ENCODE measurements at regions not wholly inside any gene's neighbourhood (a gene's known extent, or its start where the extent isn't known, plus 50 kb on each side); places are given as distances from the start of the nearest gene placed in this dataset.

DNA sequence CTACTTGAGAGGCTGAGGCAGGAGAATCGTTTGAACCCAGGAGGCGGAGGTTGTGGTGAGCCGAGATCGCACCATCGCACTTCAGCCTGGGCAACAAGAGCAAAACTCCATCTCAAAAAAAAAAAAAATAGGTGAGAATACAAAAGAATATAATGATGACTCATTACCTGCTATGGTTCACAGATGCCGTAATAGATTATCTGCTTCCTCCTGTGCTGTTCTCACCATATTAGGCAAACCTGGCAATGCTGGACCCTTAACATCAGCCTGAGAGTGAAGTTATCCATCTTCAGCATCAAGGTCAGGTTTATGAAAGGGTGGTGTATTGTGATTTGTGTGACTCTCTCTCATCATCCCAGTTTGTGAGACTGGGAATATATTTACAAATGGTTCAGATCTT is 271.3 kb upstream of the CPHXL start:
- DNase-seq: no peak
- Histone ChIP-seq H3K4me3 (no peak overlapping the region), H3K36me3 (no peaks in the 10 kb centered on the region), H3K27me3 (no peaks in the 10 kb centered on the region), H3K27ac (no peak overlapping the region), H3K4me1 (no peaks in the 10 kb centered on the region), H3K9me3 (no peaks in the 10 kb centered on the region)
- 79 to 83% methylated on average over 6 of the region's 6 CpGs for WGBS, 2 donors
- TF ChIP-seq, protein P1, sequence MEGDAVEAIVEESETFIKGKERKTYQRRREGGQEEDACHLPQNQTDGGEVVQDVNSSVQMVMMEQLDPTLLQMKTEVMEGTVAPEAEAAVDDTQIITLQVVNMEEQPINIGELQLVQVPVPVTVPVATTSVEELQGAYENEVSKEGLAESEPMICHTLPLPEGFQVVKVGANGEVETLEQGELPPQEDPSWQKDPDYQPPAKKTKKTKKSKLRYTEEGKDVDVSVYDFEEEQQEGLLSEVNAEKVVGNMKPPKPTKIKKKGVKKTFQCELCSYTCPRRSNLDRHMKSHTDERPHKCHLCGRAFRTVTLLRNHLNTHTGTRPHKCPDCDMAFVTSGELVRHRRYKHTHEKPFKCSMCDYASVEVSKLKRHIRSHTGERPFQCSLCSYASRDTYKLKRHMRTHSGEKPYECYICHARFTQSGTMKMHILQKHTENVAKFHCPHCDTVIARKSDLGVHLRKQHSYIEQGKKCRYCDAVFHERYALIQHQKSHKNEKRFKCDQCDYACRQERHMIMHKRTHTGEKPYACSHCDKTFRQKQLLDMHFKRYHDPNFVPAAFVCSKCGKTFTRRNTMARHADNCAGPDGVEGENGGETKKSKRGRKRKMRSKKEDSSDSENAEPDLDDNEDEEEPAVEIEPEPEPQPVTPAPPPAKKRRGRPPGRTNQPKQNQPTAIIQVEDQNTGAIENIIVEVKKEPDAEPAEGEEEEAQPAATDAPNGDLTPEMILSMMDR (IDR thresholded peaks at IDR 0.05): no peak
- intact Hi-C loops (cut with DNase I): no loop called here

DNA sequence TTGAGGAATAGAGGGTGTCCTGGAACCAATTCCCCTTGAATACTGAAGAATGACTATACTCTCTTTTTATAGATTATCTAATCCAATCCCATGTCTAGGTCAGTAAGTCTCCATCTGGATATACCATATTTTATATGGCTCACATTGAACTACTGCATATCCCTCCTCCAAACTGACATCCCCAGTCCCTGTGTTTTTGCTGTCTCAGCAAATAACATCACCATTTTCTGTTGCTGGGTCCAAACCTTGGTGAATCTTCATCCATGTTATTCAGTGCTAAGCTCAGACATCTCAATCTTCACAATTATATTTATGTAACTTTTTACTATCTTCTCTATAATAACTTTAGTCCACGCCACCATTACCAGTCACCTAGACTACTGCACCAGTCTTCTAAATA is 269.6 kb upstream of the CNTNAP4 start:
- no peak for DNase-seq
- H3K27ac ChIP-seq: no peak overlapping the region
- H3K36me3 ChIP-seq: no peaks in the 10 kb centered on the region
- WGBS, 2 donors: 77 to 86% methylated on average over 1 of the region's 1 CpG
- TF ChIP-seq, protein P1 (IDR thresholded peaks at IDR 0.05): no peak
- TF ChIP-seq POLR2A (IDR thresholded peaks at IDR 0.05): no peak
- no peaks in the 10 kb centered on the region for H3K4me1 ChIP-seq
- H3K27me3 ChIP-seq: no peaks in the 10 kb centered on the region
- H3K4me3 ChIP-seq: no peak overlapping the region
- no peaks in the 10 kb centered on the region for H3K9me3 ChIP-seq
- intact Hi-C loops (cut with DNase I): no loop called here

DNA sequence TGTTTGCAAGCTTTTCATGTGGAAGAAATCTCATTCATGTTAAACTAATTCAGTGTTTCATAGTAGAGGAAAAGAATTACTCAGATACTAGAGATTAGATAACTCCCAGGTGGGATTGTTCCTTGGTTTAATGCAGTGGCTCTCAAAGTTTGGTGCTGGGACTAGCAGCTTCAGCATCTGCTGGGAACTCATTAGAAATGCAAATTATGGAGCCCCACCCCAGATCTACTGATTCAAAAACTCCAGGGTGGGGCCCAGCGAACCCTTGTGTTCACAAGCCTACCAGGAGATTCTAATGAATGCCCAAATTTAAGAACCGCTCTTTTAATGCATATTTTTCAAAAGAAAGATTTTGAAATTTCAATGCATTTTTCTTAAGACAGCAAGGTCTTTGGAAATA is 253.4 kb upstream of the CNTNAP4 start:
- no peaks in the 10 kb centered on the region for H3K27me3 ChIP-seq

DNA sequence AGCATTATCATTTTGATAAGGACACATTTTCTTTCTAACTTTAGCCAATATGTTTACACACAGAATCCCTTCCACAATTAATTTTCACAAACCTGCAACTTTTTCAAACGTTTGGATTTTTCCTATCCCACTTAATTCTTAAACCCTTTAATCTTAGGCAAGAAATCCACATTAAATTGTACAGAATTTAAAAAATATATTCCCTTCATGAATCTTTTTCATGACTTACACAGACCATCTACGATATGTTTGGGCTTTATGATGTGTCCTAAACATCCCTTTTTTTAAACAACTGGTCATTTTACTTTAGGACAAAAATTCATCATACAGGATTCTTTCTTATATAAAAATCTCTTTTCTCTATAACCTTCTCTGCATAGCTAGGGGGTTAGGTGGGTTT is 241.5 kb upstream of the CNTNAP4 start:
- Histone ChIP-seq H3K4me1 (no peaks in the 10 kb centered on the region), H3K36me3 (no peaks in the 10 kb centered on the region), H3K9me3 (peaks cover 0 to 14% (median 0%) of the 10 kb centered on the region in 3 donors), H3K4me3 (no peak overlapping the region), H3K27me3 (no peaks in the 10 kb centered on the region), H3K27ac (no peak overlapping the region)
- intact Hi-C loops (cut with DNase I): no loop called here
- TF ChIP-seq, protein P1 (IDR thresholded peaks at IDR 0.05): no peak
- TF ChIP-seq POLR2A (IDR thresholded peaks at IDR 0.05): no peak
- WGBS, 2 donors: 30 to 41% methylated on average over 2 of the region's 2 CpGs
- no peak for DNase-seq

More for the DNA sequence above, 253.4 kb upstream of the CNTNAP4 start:
- DNase-seq: no peak
- intact Hi-C loops (cut with DNase I): no loop called here
- Histone ChIP-seq H3K36me3 (no peaks in the 10 kb centered on the region), H3K4me3 (no peak overlapping the region), H3K9me3 (peaks cover 0 to 5% (median 0%) of the 10 kb centered on the region in 3 donors), H3K4me1 (no peaks in the 10 kb centered on the region), H3K27ac (no peak overlapping the region)
- TF ChIP-seq, protein P1 (IDR thresholded peaks at IDR 0.05): no peak
- TF ChIP-seq POLR2A (IDR thresholded peaks at IDR 0.05): no peak
- WGBS, 2 donors: 50 to 69% methylated on average over 2 of the region's 2 CpGs

DNA sequence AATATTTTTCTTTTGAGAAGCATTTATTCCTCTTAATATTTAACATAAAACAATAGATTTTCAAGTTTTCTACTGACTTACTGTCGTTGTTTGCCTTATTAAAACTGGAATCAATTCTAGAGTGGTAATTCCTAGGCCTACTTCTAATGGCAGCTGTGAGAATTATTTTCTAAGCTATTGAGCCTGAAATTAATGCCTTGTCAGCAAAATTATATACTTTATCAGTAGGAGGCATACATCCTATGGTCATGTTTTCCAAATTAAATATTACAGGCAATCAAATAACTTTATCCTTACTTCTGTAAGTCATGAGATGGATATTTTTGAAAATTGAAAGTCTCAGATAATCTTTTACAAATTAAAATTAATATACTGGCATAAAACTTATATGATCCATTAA is 239.1 kb upstream of the CNTNAP4 start:
- no peaks in the 10 kb centered on the region for H3K4me1 ChIP-seq
- no peaks in the 10 kb centered on the region for H3K36me3 ChIP-seq
- DNase-seq: no peak
- WGBS, 2 donors: 62 to 67% methylated on average over 1 of the region's 1 CpG
- no peak overlapping the region for H3K4me3 ChIP-seq
- H3K9me3 ChIP-seq: peaks cover 0 to 14% (median 0%) of the 10 kb centered on the region in 3 donors
- TF ChIP-seq, protein P1 (IDR thresholded peaks at IDR 0.05): no peak
- TF ChIP-seq POLR2A (IDR thresholded peaks at IDR 0.05): no peak
- no peaks in the 10 kb centered on the region for H3K27me3 ChIP-seq
- no peak overlapping the region for H3K27ac ChIP-seq
- intact Hi-C loops (cut with DNase I): no loop called here
